Thymus (tissue), 11 donors: ENCODE measurements at regions not wholly inside any gene's neighbourhood (a gene's known extent, or its start where the extent isn't known, plus 50 kb on each side); places are given as distances from the start of the nearest gene placed in this dataset.

Experiments used
- DNase-seq, 9 donors: peaks; one replicate each; pipeline ENCODE4 v3.0.0-alpha.2; 2013; ENCODE audit warnings: low spot score in 9 of 9, low read depth in 6 of 9, missing footprints in 1 of 9
- H3K27ac ChIP-seq, 2 donors: one replicate each; pipeline ENCODE4 v1.5.1; 2013; ENCODE audit warnings: control low read depth in 1 of 2, low read depth in 1 of 2, low read length in 1 of 2, mild to moderate bottlenecking in 1 of 2, moderate library complexity in 1 of 2
- H3K27me3 ChIP-seq, 2 donors: one replicate each; pipeline ENCODE4 v1.5.1; 2013; ENCODE audit warnings: low read length in 1 of 2; ENCODE audit not compliant: control insufficient read depth in 2 of 2, insufficient read depth in 1 of 2
- H3K36me3 ChIP-seq, 2 donors: one replicate each; pipeline ENCODE4 v1.5.1; 2013; ENCODE audit warnings: low read length in 1 of 2, mild to moderate bottlenecking in 1 of 2, moderate library complexity in 1 of 2; ENCODE audit not compliant: control insufficient read depth in 2 of 2, insufficient read depth in 2 of 2
- H3K4me1 ChIP-seq, 2 donors: one replicate each; pipeline ENCODE4 v1.5.1; 2013; ENCODE audit warnings: low read length in 2 of 2; ENCODE audit not compliant: control insufficient read depth in 2 of 2, insufficient read depth in 2 of 2
- H3K4me3 ChIP-seq, 2 donors: one replicate each; pipeline ENCODE4 v1.5.1; 2013; ENCODE audit warnings: low read length in 2 of 2, control low read depth in 1 of 2, mild to moderate bottlenecking in 1 of 2
- H3K9me3 ChIP-seq, 2 donors: one replicate each; pipeline ENCODE4 v1.5.1; 2013; ENCODE audit warnings: low read length in 1 of 2, mild to moderate bottlenecking in 1 of 2; ENCODE audit not compliant: control insufficient read depth in 2 of 2, insufficient read depth in 1 of 2
- WGBS: extraction: QIAGEN DNeasy Blood & Tissue Kit; methylation state at CpG from one replicate; pipeline ENCODE4 v1.1.7; 2013; 5-methylcytosine and 5-hydroxymethylcytosine counted together
- donor health status: healthy.

GRCh38 chr9:26012797-26013196 lies 334.6 kb upstream of the TUSC1 start:
- H3K27me3 ChIP-seq: no peaks in the 10 kb centered on the region
- WGBS: 93% methylated on average over 3 of the region's 3 CpGs
- no peak overlapping the region for H3K4me3 ChIP-seq
- H3K36me3 ChIP-seq: no peaks in the 10 kb centered on the region
- H3K27ac ChIP-seq: no peak overlapping the region
- peaks cover 0 to 7% of the 10 kb centered on the region in 2 donors for H3K9me3 ChIP-seq
- no peak for DNase-seq
- no peaks in the 10 kb centered on the region for H3K4me1 ChIP-seq

- Histone ChIP-seq H3K9me3 (peaks cover 3 to 20% of the 10 kb centered on the region in 2 donors), H3K36me3 (no peaks in the 10 kb centered on the region), H3K4me1 (no peaks in the 10 kb centered on the region), H3K27me3 (no peaks in the 10 kb centered on the region), H3K27ac (no peak overlapping the region), H3K4me3 (no peak overlapping the region)
- 49% methylated on average over 6 of the region's 6 CpGs for WGBS
- DNase-seq: no peak
Observed at GRCh38 chr9:25994605-25995004, 316.4 kb upstream of the TUSC1 start.

- peaks cover 3 to 5% of the 10 kb centered on the region in 2 donors for H3K9me3 ChIP-seq
- 77% methylated on average over 1 of the region's 1 CpG for WGBS
- no peak overlapping the region for H3K27ac ChIP-seq
- no peaks in the 10 kb centered on the region for H3K4me1 ChIP-seq
- H3K36me3 ChIP-seq: no peaks in the 10 kb centered on the region
- DNase-seq: no peak
- no peak overlapping the region for H3K4me3 ChIP-seq
- H3K27me3 ChIP-seq: no peaks in the 10 kb centered on the region
Observed at GRCh38 chr9:25990376-25990775, 312.1 kb upstream of the TUSC1 start.

- 96% methylated on average over 1 of the region's 1 CpG for WGBS
- Histone ChIP-seq H3K4me1 (no peaks in the 10 kb centered on the region), H3K36me3 (no peaks in the 10 kb centered on the region), H3K27ac (no peak overlapping the region), H3K4me3 (no peak overlapping the region), H3K9me3 (peaks cover 0 to 4% of the 10 kb centered on the region in 2 donors), H3K27me3 (no peaks in the 10 kb centered on the region)
- no peak for DNase-seq
Observed at GRCh38 chr9:25975667-25976066, 297.4 kb upstream of the TUSC1 start.

- DNase-seq: peak in 1 of 9 donors; percentile 0
- Histone ChIP-seq H3K27me3 (no peaks in the 10 kb centered on the region), H3K4me3 (no peak overlapping the region), H3K36me3 (no peaks in the 10 kb centered on the region), H3K9me3 (no peaks in the 10 kb centered on the region), H3K27ac (no peak overlapping the region), H3K4me1 (no peaks in the 10 kb centered on the region)
- 47% methylated on average over 3 of the region's 3 CpGs for WGBS
Observed at GRCh38 chr9:25964239-25964638, 286.0 kb upstream of the TUSC1 start.

- Histone ChIP-seq H3K27me3 (no peaks in the 10 kb centered on the region), H3K4me3 (no peak overlapping the region), H3K27ac (no peak overlapping the region), H3K4me1 (no peaks in the 10 kb centered on the region), H3K9me3 (no peaks in the 10 kb centered on the region), H3K36me3 (no peaks in the 10 kb centered on the region)
- no peak for DNase-seq
- WGBS: 77% methylated on average over 3 of the region's 3 CpGs
Observed at GRCh38 chr9:25960178-25960577, 281.9 kb upstream of the TUSC1 start.

GRCh38 chr9:25954209-25954608 lies 276.0 kb upstream of the TUSC1 start:
- Histone ChIP-seq H3K27ac (no peak overlapping the region), H3K9me3 (peaks cover 0 to 1% of the 10 kb centered on the region in 2 donors), H3K4me1 (no peaks in the 10 kb centered on the region)

GRCh38 chr9:25948182-25948581 lies 269.9 kb upstream of the TUSC1 start:
- Histone ChIP-seq H3K27ac (no peak overlapping the region), H3K9me3 (peaks cover 0 to 1% of the 10 kb centered on the region in 2 donors), H3K4me1 (no peaks in the 10 kb centered on the region), H3K4me3 (no peak overlapping the region), H3K27me3 (no peaks in the 10 kb centered on the region), H3K36me3 (no peaks in the 10 kb centered on the region)
- no peak for DNase-seq

More at GRCh38 chr9:25954209-25954608, 276.0 kb upstream of the TUSC1 start:
- no peak for DNase-seq
- Histone ChIP-seq H3K4me3 (no peak overlapping the region), H3K27me3 (no peaks in the 10 kb centered on the region), H3K36me3 (no peaks in the 10 kb centered on the region)

GRCh38 chr9:25939126-25939525 lies 260.9 kb upstream of the TUSC1 start:
- no peak for DNase-seq
- Histone ChIP-seq H3K4me1 (no peaks in the 10 kb centered on the region), H3K36me3 (no peaks in the 10 kb centered on the region), H3K27ac (no peak overlapping the region), H3K4me3 (no peak overlapping the region), H3K9me3 (no peaks in the 10 kb centered on the region), H3K27me3 (no peaks in the 10 kb centered on the region)
- 90% methylated on average over 1 of the region's 1 CpG for WGBS

- H3K4me3 ChIP-seq: no peak overlapping the region
- no peaks in the 10 kb centered on the region for H3K27me3 ChIP-seq
- WGBS: 88% methylated on average over 1 of the region's 1 CpG
- no peaks in the 10 kb centered on the region for H3K4me1 ChIP-seq
- H3K27ac ChIP-seq: no peak overlapping the region
- no peaks in the 10 kb centered on the region for H3K9me3 ChIP-seq
- H3K36me3 ChIP-seq: no peaks in the 10 kb centered on the region
- DNase-seq: no peak
Observed at GRCh38 chr9:25936031-25936430, 257.8 kb upstream of the TUSC1 start.
